ENCODE measurements at regions not wholly inside any gene's neighbourhood (a gene's known extent, or its start where the extent isn't known, plus 50 kb on each side); places are given as distances from the start of the nearest gene placed in this dataset.

GRCh38 chr14:34018564-34019244 is 67.8 kb upstream of the EGLN3 start:
- TF ChIP-seq, protein P1, sequence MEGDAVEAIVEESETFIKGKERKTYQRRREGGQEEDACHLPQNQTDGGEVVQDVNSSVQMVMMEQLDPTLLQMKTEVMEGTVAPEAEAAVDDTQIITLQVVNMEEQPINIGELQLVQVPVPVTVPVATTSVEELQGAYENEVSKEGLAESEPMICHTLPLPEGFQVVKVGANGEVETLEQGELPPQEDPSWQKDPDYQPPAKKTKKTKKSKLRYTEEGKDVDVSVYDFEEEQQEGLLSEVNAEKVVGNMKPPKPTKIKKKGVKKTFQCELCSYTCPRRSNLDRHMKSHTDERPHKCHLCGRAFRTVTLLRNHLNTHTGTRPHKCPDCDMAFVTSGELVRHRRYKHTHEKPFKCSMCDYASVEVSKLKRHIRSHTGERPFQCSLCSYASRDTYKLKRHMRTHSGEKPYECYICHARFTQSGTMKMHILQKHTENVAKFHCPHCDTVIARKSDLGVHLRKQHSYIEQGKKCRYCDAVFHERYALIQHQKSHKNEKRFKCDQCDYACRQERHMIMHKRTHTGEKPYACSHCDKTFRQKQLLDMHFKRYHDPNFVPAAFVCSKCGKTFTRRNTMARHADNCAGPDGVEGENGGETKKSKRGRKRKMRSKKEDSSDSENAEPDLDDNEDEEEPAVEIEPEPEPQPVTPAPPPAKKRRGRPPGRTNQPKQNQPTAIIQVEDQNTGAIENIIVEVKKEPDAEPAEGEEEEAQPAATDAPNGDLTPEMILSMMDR (conservative IDR thresholded peaks at IDR 0.05 in 1 of 2, IDR thresholded peaks at IDR 0.05 in 1 of 2; ENCODE audit: low read depth in 1 of 2, low read length in 2 of 2), result no peak
- TF ChIP-seq EZH2 (IDR thresholded peaks at IDR 0.05; ENCODE audit: low read length, missing control alignments), result no peak
